Esophagus squamous epithelium (tissue), 4 donors: ENCODE measurements at regions not wholly inside any gene's neighbourhood (a gene's known extent, or its start where the extent isn't known, plus 50 kb on each side); places are given as distances from the start of the nearest gene placed in this dataset.

Experiments
- CTCF ChIP-seq, 6 experiments: fragments of 450-650 bp in 4 of 6; fragments of 200-600 bp in 2 of 6; sonication (generic) in 2 of 6; IDR thresholded peaks; one replicate each; pipeline ENCODE4 v1.5.1; 2016 to 2019; ENCODE audit warnings: antibody characterized with exemption in 6 of 6, mild to moderate bottlenecking in 4 of 6, moderate library complexity in 4 of 6
- POLR2A ChIP-seq, 4 donors: fragments of 450-650 bp; IDR thresholded peaks; one replicate each; pipeline ENCODE4 v1.6.1; 2017; ENCODE audit warnings: antibody characterized with exemption in 4 of 4, mild to moderate bottlenecking in 4 of 4, moderate library complexity in 3 of 4

GRCh38 chr14:97230051-97230450 lies 432.9 kb downstream of the VRK1 start:
- TF ChIP-seq CTCF (IDR thresholded peaks at IDR 0.05) (no peak), POLR2A (IDR thresholded peaks at IDR 0.05) (no peak)
